GM19035 (cell line): ENCODE measurements at regions not wholly inside any gene's neighbourhood (a gene's known extent, or its start where the extent isn't known, plus 50 kb on each side); places are given as distances from the start of the nearest gene placed in this dataset.
"Not testable (repeated sequence)": the region's sequence is repeated elsewhere in the genome, so short reads cannot be mapped to it uniquely, and the experiment has no call there.

Source experiments
- ATAC-seq: cut with Tn5 transposase; IDR thresholded peaks from one replicate; pipeline ENCODE4 v1.9.1; 2021; ENCODE audit not compliant: unreplicated experiment

- ATAC-seq = peak; percentile 98
Measured at GRCh38 chr6:114989279-114989964, 646.6 kb upstream of the HS3ST5 start.

GRCh38 chr6:114987281-114987680 is 644.5 kb upstream of the HS3ST5 start:
- no peak for ATAC-seq

- ATAC-seq = no peak
Measured at GRCh38 chr6:114955363-114955762, 612.5 kb upstream of the HS3ST5 start.

- no peak for ATAC-seq
Measured at GRCh38 chr6:114952229-114952628, 609.4 kb upstream of the HS3ST5 start.

GRCh38 chr6:114945392-114945791 is 602.6 kb upstream of the HS3ST5 start:
- no peak for ATAC-seq

- no peak for ATAC-seq
Measured at GRCh38 chr6:114941078-114941477, 598.3 kb upstream of the HS3ST5 start.

- ATAC-seq = no peak
Measured at GRCh38 chr6:114940181-114940580, 597.4 kb upstream of the HS3ST5 start.

GRCh38 chr6:114939630-114940029 is 596.8 kb upstream of the HS3ST5 start:
- ATAC-seq = no peak

- ATAC-seq = no peak
Measured at GRCh38 chr6:114936080-114936479, 593.3 kb upstream of the HS3ST5 start.

GRCh38 chr6:114934079-114934478 is 591.3 kb upstream of the HS3ST5 start:
- no peak for ATAC-seq

- ATAC-seq = not testable (repeated sequence)
Measured at GRCh38 chr6:114928731-114929130, 585.9 kb upstream of the HS3ST5 start.

- ATAC-seq = no peak
Measured at GRCh38 chr6:114906096-114906495, 563.3 kb upstream of the HS3ST5 start.

- ATAC-seq = no peak
Measured at GRCh38 chr6:114897536-114897935, 554.7 kb upstream of the HS3ST5 start.

GRCh38 chr6:114892211-114892610 is 549.4 kb upstream of the HS3ST5 start:
- no peak for ATAC-seq

GRCh38 chr6:114888241-114888640 is 545.4 kb upstream of the HS3ST5 start:
- ATAC-seq = no peak

- no peak for ATAC-seq
Measured at GRCh38 chr6:114886670-114887436, 544.0 kb upstream of the HS3ST5 start.

GRCh38 chr6:114879693-114880092 is 536.9 kb upstream of the HS3ST5 start:
- no peak for ATAC-seq

- no peak for ATAC-seq
Measured at GRCh38 chr6:114878091-114878490, 535.3 kb upstream of the HS3ST5 start.

- ATAC-seq = no peak
Measured at GRCh38 chr6:114874410-114874809, 531.6 kb upstream of the HS3ST5 start.

- ATAC-seq = not testable (repeated sequence)
Measured at GRCh38 chr6:114865506-114865905, 522.7 kb upstream of the HS3ST5 start.

- ATAC-seq = no peak
Measured at GRCh38 chr6:114863610-114864009, 520.8 kb upstream of the HS3ST5 start.

- no peak for ATAC-seq
Measured at GRCh38 chr6:114862819-114863218, 520.0 kb upstream of the HS3ST5 start.
